Liver (tissue), 2 donors: ENCODE measurements at regions not wholly inside any gene's neighbourhood (a gene's known extent, or its start where the extent isn't known, plus 50 kb on each side); places are given as distances from the start of the nearest gene placed in this dataset.

Experiments used
- YY1 ChIP-seq: IDR thresholded peaks from 2 replicates; pipeline ENCODE4 v1.6.1; 2016; ENCODE audit warnings: antibody characterized with exemption, mild to moderate bottlenecking
- TF ChIP-seq, protein P1 (sequence below): fragments of 150-350 bp; IDR thresholded peaks from 2 replicates; pipeline ENCODE4 v1.5.1; 2017; ENCODE audit warnings: improper control_type of control experiment, low read depth, low read length; ENCODE audit not compliant: missing input control
- donor health status: healthy.

DNA sequence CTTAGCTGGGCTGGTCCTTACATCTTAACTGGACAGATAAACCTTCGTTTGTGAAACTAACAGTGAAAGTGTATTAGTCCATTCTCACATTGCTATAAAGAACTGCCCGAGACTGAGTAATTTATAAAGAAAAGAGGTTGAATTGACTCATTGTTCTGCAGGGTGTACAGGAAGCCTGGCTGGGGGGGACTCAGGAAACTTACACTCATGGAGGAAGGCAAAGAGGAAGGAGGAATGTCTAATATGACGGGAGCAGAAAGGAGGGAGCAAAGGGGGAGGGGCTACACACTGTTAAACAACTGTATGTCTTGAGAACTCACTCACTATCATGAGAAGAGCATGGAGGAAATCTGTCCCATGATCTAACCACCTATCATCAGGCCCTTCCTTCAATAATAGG, 1566.5 kb upstream of the PCDH7 start:
- TF ChIP-seq, protein P1, sequence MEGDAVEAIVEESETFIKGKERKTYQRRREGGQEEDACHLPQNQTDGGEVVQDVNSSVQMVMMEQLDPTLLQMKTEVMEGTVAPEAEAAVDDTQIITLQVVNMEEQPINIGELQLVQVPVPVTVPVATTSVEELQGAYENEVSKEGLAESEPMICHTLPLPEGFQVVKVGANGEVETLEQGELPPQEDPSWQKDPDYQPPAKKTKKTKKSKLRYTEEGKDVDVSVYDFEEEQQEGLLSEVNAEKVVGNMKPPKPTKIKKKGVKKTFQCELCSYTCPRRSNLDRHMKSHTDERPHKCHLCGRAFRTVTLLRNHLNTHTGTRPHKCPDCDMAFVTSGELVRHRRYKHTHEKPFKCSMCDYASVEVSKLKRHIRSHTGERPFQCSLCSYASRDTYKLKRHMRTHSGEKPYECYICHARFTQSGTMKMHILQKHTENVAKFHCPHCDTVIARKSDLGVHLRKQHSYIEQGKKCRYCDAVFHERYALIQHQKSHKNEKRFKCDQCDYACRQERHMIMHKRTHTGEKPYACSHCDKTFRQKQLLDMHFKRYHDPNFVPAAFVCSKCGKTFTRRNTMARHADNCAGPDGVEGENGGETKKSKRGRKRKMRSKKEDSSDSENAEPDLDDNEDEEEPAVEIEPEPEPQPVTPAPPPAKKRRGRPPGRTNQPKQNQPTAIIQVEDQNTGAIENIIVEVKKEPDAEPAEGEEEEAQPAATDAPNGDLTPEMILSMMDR: no peak
- TF ChIP-seq YY1: no peak
